NCI-H524 (cell line): ENCODE measurements at regions not wholly inside any gene's neighbourhood (a gene's known extent, or its start where the extent isn't known, plus 50 kb on each side); places are given as distances from the start of the nearest gene placed in this dataset.
"Not testable (repeated sequence)": the region's sequence is repeated elsewhere in the genome, so short reads cannot be mapped to it uniquely, and the experiment has no call there.

Experiments
- DNase-seq, 2 experiments: peaks; one replicate each; lab custom pipeline; 2025; lab: John Stamatoyannopoulos, UW

DNA sequence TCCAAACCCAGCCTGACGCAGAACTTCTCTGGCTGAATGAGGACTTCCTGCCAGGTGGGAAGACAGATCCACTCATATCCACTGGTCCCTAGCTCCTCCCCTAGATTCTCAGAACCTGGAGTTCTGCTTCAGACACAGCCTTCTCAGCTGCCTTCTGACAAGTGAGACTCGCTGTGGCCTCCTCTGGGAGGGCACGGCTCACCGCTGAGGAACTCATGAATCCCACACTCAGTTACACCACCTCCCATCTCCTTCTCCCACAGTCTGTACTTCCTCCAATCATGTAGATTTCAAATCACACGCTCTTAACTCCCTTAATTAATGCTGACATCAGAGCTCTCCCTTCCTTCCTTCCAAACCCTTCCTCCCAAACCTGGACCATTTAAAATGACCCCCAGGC, 86.4 kb upstream of the TMEM45B start:
- DNase-seq = no peak

DNA sequence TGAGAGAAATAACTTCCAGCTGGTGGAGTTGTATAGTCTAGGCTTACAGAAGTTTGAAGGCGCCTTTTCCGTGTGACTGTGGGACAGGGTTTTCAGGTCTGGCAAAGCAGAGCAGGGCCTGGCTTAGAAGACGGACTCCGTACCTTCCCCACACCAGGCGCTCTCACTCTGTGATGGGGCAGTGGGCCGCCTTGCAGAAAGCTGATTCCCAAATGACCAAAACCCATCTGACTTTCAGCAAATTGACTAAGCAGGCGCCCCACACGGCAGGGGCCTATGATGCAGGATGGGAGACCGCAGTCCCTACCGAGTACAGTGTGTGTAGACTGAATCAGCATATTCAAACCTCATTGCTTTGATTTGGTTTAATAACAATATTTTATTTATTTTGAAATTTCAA, 85.8 kb upstream of the TMEM45B start:
- no peak for DNase-seq

DNA sequence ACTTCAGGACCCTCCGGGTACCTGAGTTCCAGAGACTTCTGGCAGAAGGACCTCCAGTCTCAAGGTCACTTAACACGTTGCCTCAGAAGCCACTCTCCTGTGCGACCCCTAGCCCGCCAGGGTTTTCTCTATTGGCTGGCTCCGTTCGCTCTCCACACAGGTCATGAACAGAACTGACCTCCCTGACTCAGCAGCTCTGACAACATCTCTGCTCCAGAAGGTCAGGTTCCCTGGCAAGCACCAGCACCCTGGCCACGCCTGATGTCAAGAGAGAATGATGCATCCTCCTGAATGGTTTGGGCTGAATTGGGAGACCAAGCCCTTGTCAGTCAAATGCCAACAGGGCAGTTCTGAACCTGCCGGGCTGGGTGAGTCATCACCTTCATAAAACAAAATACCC, 84.3 kb upstream of the TMEM45B start:
- DNase-seq = no peak

DNA sequence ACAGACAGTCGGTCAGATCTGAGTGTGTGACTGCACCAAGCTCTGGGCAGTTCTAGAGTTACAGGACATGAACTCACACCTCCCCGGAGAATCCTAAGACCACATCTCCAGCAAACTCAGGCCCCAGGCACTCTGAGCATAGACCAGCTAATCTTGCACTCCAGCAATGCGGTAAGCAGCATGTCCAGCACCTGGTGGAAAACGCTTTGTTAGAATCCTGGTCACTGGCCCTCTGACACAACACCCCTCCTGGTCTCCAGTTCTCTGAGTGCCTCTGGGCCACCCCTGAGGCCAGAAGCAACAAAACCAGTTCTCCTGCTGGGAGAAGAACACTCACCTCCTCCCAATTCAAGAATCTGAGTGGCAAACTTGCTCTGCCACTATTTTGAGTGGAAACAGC, 82.7 kb upstream of the TMEM45B start:
- no peak for DNase-seq

DNA sequence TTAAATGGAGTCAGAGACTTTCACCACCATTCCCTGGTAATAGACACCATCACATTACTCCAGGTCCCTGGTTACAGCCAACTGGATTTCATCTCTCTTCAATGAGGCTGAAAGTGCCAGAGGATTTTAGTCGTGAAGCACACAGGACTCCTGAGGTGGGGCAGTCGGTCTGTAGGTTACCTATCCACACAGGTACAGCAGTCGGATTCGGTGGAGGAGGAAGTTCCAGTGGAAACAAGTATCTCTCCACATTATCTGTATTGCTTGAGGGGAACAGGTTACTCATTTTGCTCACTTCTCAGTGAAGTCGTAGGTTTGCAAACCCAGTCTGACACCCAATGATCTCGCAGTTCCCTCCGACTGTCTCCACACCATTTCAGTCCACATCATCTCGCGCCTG, 82.3 kb upstream of the TMEM45B start:
- DNase-seq = no peak

DNA sequence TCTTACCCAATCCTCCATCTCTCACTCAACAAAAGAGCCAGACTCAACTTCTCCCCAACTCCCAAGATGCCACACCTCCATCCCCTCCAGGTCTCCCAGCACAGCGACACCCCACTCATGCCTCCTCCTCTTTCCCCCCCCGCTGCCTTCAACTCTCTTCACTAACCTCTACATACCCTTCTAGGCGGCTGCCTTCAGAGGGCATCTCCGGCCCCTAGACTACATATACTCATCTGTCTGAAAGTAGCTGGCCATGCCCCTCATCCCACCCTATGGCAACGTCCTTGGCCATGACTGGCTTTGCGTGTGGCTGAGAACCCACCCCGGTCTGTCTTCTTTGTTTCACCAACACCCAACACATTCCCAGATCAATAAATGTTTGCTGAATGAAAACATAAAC, 81.7 kb upstream of the TMEM45B start:
- DNase-seq = no peak

DNA sequence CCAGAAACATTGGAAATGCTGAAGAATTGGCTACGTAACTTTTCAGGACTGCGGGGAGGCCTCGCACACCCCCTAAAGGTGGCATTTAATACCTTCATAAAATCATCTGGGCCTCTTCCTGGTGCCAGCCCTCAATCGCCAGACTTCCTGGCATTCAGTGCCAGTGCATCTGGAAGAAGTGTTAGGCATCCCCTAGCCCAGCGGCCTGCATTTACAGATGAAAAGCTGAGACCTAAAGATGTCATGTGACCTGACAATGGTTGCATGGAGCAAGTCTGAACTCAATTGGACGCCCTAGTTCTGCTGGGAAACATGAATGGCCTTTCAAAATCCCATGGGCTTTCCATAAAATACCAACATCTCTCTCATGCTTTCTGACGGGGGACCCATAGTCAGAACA, 81.0 kb upstream of the TMEM45B start:
- DNase-seq = no peak

DNA sequence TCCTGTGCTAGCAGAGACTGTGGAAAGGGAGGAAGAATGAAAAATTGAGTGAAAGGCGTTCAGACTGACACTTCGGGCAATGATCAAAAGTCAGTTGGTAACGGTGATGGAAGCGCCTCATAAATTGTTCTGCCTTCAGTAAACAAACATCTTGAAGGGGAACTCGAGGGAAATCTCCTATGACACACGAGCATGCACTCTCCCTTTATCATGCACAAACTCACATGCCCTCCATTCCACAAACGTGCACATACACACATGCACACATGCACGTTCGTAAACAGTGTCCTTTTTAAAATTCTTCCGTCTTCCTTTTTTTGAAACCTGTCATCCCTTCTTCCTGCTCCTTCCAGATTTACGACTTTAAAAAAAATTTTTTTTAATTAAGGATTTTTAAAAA, 77.8 kb upstream of the TMEM45B start:
- no peak for DNase-seq

DNA sequence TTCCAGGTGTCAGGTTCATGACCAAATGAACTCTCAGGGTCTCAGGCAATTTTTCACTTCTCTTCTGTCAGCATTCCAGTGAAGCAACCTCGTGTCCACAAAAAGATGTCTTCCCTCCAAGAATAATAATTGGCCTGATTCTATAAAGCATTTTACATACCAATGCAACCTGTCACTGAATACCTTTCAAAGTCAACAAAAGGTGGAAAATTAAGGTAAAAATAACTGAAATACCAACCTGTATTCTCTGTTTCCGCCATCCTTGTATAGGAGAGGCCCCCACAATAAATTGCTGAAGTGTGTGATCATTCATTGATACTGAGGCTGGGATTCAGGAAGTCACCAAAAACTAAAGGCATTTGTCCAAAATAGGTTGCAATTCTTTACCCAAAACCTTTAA, 77.4 kb upstream of the TMEM45B start:
- DNase-seq = no peak

DNA sequence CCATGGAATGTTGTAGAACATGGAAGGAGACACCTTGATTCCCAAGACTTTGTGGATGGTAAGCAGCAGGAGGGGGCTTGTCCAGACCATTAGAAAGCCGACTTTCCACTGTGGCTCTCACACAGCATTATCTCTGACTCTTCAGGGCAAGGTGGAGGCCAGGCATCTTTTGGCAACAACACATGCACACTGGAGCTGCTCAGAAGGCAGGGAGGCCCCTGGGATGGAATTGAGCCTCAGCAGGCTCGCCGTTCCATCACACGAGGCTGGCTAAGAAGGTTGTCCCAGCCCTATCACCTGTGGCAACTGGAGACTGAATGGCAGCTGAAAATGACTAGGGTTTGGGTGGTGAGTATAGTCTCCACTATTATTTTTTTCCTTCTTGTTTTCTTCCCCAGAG, 76.3 kb upstream of the TMEM45B start:
- no peak for DNase-seq

DNA sequence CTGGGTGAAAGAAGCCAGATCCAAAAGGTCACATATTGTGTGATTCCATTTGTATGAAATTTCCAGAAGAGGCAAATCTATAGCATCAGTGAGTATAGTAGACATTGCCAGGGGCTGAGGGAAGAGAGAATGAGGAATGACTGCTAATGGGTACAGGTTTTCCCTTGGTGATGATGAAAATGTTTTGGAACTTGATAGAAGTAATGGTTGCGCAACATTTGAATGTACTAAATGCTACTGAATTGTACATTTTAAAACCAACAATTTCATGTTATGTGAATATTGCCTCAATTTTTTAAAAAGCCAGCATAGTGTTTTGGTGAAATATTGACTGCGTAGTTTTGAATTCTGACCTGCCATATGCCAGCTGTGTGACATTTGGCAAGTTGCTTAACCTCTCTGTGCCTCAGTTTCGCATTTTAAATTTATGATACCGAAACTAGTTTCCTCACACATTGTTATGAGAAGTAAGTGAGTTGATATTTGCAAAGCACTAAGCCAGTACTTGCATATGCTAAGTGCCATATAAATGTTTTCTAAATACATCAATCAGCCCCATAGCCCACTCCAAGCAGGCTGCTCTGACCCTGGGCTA, 75.4 kb upstream of the TMEM45B start:
- no peak for DNase-seq

DNA sequence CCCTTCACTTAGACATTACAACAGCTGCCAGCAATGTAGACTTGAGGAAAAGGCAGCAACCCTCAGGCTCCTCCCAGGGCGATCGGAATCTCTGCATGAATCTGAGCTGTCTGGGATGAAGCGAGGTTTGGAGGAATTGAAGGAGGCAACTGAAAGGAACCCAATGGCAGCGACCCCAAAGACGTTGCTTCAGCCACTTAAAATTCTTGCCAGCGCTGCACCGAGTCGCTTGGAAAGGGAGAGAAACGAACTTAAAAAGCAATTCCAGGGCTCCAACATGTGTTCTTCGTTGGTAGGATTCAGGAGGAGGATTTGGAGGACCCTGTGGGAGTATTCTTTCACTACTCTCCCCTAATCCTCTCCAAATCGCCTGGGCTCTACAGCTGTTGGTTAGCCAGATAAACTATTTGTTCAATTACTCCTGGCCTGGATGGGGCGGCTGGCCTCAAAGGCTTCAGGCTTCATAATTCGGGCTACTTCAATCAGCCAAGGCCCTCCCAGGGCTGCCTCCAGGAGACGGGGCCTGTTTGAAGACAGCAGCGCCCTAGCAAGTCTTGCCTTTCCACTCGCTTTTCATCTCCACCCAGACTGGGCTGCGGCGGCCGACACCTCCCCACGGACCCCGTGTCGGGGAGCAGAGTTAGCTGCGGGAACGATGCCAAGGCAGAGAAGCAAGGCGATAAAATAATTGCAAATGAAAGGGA, 72.4 kb upstream of the TMEM45B start:
- DNase-seq = peak; percentile 69 to 89

DNA sequence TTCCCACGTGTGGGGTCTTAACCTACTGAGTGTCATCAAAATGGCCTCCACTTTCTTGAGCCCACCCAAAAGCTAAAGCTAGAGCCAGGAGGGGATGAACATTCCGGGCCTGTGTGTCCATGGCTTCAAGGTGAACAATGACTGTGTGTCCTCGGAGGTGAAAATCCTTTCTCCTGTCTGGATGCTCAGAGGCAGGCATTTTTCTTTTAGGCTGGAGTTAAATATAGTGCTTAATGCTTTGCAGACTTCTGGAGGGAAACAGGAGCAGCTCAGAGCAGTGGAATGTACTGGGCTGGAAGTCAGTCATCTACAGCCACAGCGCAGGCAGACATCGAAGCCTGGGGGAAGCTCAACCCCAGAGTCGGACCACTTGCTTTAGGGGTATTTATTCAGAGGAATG, 68.6 kb upstream of the TMEM45B start:
- DNase-seq = no peak

DNA sequence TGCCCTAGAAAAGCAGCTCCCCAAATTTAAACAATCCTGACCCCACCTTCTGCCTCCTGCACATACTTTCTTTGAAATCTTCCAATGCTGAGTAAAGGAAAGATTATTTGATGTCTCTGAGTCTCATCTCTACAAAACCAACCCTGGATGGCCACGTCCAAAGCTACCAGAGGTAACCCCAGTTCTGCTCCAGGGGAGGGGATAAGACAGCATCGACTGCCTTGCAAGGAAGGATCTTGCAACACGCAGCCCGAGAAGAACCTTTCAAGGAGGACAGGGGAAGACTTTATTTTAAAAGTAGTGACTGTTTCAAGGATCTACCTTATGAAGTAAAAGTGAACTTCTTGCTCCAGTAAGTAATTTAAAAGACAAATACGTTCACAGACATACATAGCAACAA, 66.5 kb upstream of the TMEM45B start:
- no peak for DNase-seq

DNA sequence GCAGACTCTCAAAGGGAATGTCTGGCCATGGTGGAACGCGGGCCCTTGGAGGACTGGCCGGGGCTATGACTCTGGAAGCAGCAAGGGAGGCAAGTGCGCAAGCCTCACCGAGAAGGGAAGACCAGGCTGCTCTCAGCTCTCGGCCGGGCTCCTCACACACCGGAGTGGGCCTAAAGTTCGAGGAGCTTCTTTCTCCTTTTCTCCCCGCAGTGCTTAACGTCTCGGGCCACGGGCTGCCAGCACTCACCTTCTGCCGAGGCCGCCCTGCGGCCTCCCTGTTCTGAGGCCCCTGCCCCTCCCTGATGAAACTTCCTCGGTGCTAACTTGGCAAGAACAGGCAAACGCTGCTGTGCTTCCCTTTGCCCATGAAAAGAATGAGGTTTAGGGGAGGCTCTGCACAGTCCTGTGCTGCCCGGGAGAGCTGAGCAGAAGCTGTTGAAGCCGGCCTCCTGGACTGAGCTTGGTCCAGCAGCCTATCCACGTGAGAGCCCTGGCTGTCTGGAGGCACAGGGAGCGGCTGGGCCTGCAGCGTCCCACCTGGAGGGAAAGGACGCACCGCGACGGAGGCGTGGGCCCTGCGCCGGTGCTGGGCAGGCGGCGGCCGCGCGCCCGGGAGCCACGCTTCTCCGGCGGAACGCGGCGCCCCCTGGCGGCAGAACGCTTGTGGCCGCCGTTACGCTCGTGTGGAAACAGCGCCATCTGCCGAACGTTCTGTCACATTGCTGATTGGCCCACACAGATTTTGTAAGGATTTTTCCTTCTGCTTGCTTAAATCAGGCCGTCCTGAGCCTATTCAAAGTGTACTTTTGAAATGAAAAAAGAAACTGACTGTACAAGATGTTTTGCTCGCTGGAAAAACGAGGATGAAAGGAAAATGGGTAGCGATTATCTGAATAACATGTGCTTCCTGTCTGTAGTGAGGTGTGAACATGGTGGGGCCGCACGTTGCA, 65.0 kb upstream of the TMEM45B start:
- peak; percentile 62 for DNase-seq

DNA sequence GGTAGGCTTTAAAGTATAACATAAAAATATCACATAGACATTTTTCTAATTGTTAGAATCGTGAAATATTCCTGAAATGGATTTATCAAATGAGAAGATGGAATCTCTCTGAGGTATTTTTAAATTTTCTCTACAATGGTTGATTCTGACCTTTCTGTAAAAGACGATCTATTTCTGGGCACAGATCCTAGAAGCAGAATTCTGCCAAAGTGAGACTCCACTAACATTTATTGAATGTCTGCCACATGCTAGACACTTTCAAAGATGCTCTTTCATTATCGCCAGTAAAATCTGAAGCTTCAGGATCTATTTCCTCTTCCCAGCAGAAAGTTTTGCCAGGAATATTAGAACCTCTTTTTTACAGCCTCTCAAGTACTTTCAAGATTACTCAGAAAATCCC, 64.1 kb upstream of the TMEM45B start:
- no peak for DNase-seq

DNA sequence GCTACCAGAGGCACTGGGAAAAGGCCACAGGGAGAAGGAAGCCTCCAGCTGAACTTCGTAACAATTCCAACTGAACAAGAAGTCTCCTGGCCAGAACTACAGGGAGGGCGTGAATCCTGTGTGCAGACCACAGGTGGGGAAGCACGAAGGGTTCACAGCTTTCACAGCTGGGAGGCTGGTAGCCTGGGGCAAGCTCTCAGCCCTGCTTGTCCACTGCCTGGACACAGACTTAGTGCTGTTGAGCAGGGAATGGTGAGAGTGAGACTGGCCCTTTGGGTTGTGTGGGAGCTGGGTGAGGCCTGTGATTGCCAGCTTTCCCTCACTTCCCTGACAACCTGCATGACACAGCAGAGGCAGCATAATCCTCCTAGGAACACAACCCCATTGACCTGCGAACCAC, 52.1 kb upstream of the TMEM45B start:
- DNase-seq = not testable (repeated sequence)

DNA sequence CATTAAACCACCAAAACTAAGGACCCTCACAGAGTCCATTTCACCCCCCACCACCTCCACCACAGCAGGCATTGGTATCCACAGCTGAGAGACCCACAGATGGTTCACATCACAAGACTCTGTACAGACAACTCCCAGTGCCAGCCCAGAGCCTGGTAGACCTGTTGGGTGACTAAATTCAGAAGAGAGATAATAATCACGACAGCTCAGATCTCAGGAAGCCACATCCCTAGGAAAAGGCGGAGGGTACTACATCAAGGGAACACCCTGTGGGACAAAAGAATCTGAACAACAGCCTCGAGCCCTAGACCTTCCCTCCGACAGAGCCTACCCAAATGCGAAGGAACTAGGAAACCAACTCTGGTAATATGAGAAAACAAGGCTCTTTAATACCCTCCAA, 51.4 kb upstream of the TMEM45B start:
- not testable (repeated sequence) for DNase-seq
